PC-9 (cell line): ENCODE measurements at regions not wholly inside any gene's neighbourhood (a gene's known extent, or its start where the extent isn't known, plus 50 kb on each side); places are given as distances from the start of the nearest gene placed in this dataset.

Source experiments
- BruUV-seq: library from RNA; stranded (reverse); fragments of 400-500 nt; replicated peaks from 2 replicates; lab custom pipeline; 2021; lab: Mats Ljungman, UMichigan
- CTCF ChIA-PET: fragments of 300-600 bp; sonication (Branson Sonifier 250); formaldehyde crosslinking; loops from one replicate; lab custom pipeline; 2022; ENCODE audit warnings: antibody characterized with exemption; lab: Charles Lee
- POLR2A ChIA-PET: fragments of 300-600 bp; sonication (Branson Sonifier 250); formaldehyde crosslinking; loops from one replicate; lab custom pipeline; 2022; ENCODE audit warnings: antibody characterized with exemption; ENCODE audit not compliant: unreplicated experiment; lab: Charles Lee
- DNase-seq, 2 experiments: peaks; one replicate each; pipeline versions ENCODE4 v3.0.0 to v3.0.0-alpha.2; 2015 to 2022; ENCODE audit warnings: mixed read lengths in 1 of 2
- H2AFZ ChIP-seq: fragments of 200-600 bp; sonication (generic); 2 replicates; pipeline ENCODE4 v1.8.1; 2017; ENCODE audit warnings: antibody characterized with exemption
- H3F3A ChIP-seq: fragments of 200-600 bp; sonication (generic); 2 replicates; pipeline ENCODE4 v1.8.1; 2017; ENCODE audit warnings: antibody characterized with exemption, mild to moderate bottlenecking, low read depth; ENCODE audit not compliant: insufficient read depth
- H3K27ac ChIP-seq: fragments of 200-600 bp; sonication (generic); 2 replicates; pipeline ENCODE4 v1.6.1; 2016; ENCODE audit warnings: mixed run types
- H3K27me3 ChIP-seq: fragments of 200-600 bp; sonication (generic); 2 replicates; pipeline ENCODE4 v1.6.1; 2016; ENCODE audit warnings: low read depth, mixed run types; ENCODE audit not compliant: insufficient read depth
- H3K36me3 ChIP-seq: fragments of 200-600 bp; sonication (generic); 2 replicates; pipeline ENCODE4 v1.6.1; 2016; ENCODE audit warnings: low read depth, mixed run types
- H3K4me1 ChIP-seq: fragments of 200-600 bp; sonication (generic); replicated peaks from 2 replicates; pipeline ENCODE4 v1.6.1; 2016; ENCODE audit warnings: mixed run types; ENCODE audit not compliant: insufficient read depth
- H3K4me2 ChIP-seq: fragments of 200-600 bp; sonication (generic); 2 replicates; pipeline ENCODE4 v1.6.1; 2017; ENCODE audit warnings: mixed run types
- H3K4me3 ChIP-seq: fragments of 200-600 bp; sonication (generic); 2 replicates; pipeline ENCODE4 v1.6.1; 2016; ENCODE audit warnings: mixed run types
- H3K79me2 ChIP-seq: fragments of 200-600 bp; sonication (generic); 2 replicates; pipeline ENCODE4 v1.6.1; 2017; ENCODE audit warnings: low read depth, mixed run types
- H3K9me2 ChIP-seq: fragments of 200-600 bp; sonication (generic); 2 replicates; pipeline ENCODE4 v1.8.1; 2017; ENCODE audit warnings: mild to moderate bottlenecking; ENCODE audit not compliant: insufficient read depth
- H3K9me3 ChIP-seq: fragments of 200-600 bp; sonication (generic); 2 replicates; pipeline ENCODE4 v1.8.1; 2016; ENCODE audit warnings: low read depth; ENCODE audit not compliant: insufficient read depth
- H4K20me1 ChIP-seq: fragments of 200-600 bp; sonication (generic); 2 replicates; pipeline ENCODE4 v1.8.1; 2017; ENCODE audit not compliant: insufficient read depth
- EZH2 ChIP-seq: fragments of 200-600 bp; sonication (generic); IDR thresholded peaks from 2 replicates; pipeline ENCODE4 v1.8.0; 2017; ENCODE audit warnings: antibody characterized with exemption, low read depth
- intact Hi-C: fragments of 100-400 bp; cut with micrococcal nuclease; formaldehyde crosslinking; loops from one replicate; pipeline ENCODE4 v1.10.0; 2022; ENCODE audit not compliant: unreplicated experiment
- TF ChIP-seq, protein P1 (sequence below): fragments of 200-600 bp; sonication (generic); conservative IDR thresholded peaks from 2 replicates; pipeline ENCODE4 v1.6.1; 2017; ENCODE audit warnings: mixed run types, antibody characterized with exemption, mild to moderate bottlenecking, moderate library complexity

DNA sequence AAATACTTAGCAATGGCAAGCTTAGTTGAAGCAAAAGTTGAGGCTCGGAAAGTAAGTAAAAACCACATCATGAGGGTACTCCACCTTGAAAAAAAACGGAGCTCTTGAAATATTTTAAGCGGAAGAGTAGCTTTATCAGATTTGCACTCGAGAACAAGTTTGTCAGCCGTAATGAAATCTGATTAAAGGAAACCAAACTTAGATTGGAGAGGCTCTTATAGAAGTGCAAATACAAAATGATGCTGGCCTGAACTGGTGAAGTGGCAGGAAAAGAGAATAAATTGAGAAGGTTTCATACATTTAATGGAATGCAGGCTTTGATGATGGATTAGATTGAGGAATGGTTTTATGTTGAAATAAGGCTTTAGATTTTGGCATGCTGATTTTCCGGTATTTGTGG, 484.2 kb downstream of the PID1 start:
- Histone ChIP-seq H2AFZ (no peak overlapping the region), H3K27ac (no peak overlapping the region), H3K27me3 (no peaks in the 10 kb centered on the region), H3K9me3 (no peaks in the 10 kb centered on the region), H3K9me2 (no peaks in the 10 kb centered on the region), H3F3A (no peaks in the 10 kb centered on the region), H3K4me2 (no peak overlapping the region), H3K36me3 (no peaks in the 10 kb centered on the region), H4K20me1 (no peaks in the 10 kb centered on the region), H3K4me3 (no peak overlapping the region), H3K79me2 (no peaks in the 10 kb centered on the region), H3K4me1 (no peaks in the 10 kb centered on the region)
- ChIA-PET CTCF (no interaction called here), POLR2A (no interaction called here)
- no peak for DNase-seq
- intact Hi-C loops = no loop called here
- no peak for TF ChIP-seq EZH2
- TF ChIP-seq, protein P1, sequence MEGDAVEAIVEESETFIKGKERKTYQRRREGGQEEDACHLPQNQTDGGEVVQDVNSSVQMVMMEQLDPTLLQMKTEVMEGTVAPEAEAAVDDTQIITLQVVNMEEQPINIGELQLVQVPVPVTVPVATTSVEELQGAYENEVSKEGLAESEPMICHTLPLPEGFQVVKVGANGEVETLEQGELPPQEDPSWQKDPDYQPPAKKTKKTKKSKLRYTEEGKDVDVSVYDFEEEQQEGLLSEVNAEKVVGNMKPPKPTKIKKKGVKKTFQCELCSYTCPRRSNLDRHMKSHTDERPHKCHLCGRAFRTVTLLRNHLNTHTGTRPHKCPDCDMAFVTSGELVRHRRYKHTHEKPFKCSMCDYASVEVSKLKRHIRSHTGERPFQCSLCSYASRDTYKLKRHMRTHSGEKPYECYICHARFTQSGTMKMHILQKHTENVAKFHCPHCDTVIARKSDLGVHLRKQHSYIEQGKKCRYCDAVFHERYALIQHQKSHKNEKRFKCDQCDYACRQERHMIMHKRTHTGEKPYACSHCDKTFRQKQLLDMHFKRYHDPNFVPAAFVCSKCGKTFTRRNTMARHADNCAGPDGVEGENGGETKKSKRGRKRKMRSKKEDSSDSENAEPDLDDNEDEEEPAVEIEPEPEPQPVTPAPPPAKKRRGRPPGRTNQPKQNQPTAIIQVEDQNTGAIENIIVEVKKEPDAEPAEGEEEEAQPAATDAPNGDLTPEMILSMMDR = no peak
- no TSS peak for BruUV-seq

DNA sequence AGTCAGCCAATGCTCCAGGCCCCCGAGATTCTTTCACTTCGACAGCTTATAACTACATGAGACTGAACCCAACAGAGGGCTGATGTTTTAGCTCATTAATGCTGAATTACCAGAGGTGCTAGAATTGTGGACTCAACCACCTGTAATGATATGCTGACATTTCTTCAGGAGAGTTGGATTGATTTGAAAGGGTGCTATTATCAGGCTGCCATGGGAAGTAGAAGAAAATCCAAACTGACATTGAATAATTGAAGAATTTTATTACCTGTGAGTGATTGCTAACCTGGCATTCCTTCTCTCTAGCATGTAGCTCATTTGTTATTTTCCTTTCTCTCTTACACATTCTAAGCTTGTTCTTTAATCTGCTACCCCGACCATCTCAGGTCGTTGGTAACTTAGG, 488.8 kb downstream of the PID1 start:
- DNase-seq = no peak
- no TSS peak for BruUV-seq
- no peaks in the 10 kb centered on the region for H3K9me2 ChIP-seq
- TF ChIP-seq, protein P1 = no peak
- no peak for TF ChIP-seq EZH2
- H3K4me2 ChIP-seq = no peak overlapping the region
- ChIA-PET CTCF (no interaction called here), POLR2A (no interaction called here)
- no peaks in the 10 kb centered on the region for H3K9me3 ChIP-seq
- no peaks in the 10 kb centered on the region for H3K36me3 ChIP-seq
- no peaks in the 10 kb centered on the region for H3K4me1 ChIP-seq
- intact Hi-C loops = no loop called here
- H3F3A ChIP-seq = no peaks in the 10 kb centered on the region
- H3K27me3 ChIP-seq = no peaks in the 10 kb centered on the region
- no peaks in the 10 kb centered on the region for H3K79me2 ChIP-seq
- H4K20me1 ChIP-seq = no peaks in the 10 kb centered on the region
- H3K27ac ChIP-seq = no peak overlapping the region
- H2AFZ ChIP-seq = no peak overlapping the region
- no peak overlapping the region for H3K4me3 ChIP-seq

DNA sequence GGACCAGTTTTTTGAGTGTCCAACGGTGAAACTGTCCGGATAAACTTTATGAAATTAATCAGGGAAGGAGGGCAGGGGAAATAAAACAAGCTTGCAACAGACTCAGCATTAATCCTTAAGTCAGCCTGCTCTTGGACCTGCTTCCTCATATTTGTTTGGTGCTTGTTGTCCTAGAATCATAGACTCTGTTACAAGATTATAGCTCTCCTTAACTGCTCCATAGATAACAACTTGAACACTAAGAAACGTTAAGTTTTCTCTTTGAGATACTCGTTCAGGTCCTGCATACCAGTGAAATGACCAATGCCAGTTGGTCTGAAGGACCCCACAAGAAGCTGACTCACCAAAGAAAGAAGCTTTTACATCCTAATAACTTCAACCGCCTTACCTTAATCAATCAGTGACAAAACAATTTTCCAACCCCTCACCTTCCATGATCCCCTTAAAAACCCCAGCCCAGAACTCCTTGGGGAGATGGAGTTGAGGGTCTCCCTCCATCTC, 493.2 kb downstream of the PID1 start:
- Histone ChIP-seq H3F3A (no peaks in the 10 kb centered on the region), H3K4me2 (no peak overlapping the region), H4K20me1 (no peaks in the 10 kb centered on the region; the same call in 1 of the 2 replicates), H3K27me3 (no peaks in the 10 kb centered on the region), H3K79me2 (no peaks in the 10 kb centered on the region), H3K9me3 (no peaks in the 10 kb centered on the region), H3K4me3 (no peak overlapping the region), H3K27ac (no peak overlapping the region), H3K36me3 (no peaks in the 10 kb centered on the region), H2AFZ (no peak overlapping the region), H3K9me2 (no peaks in the 10 kb centered on the region), H3K4me1 (no peaks in the 10 kb centered on the region)
- intact Hi-C loops = no loop called here
- CTCF ChIA-PET = no interaction called here
- DNase-seq = no peak
- POLR2A ChIA-PET = no interaction called here
- BruUV-seq = no TSS peak
- TF ChIP-seq, protein P1 = no peak
- TF ChIP-seq EZH2 = no peak
